ENCODE measurements at regions not wholly inside any gene's neighbourhood (a gene's known extent, or its start where the extent isn't known, plus 50 kb on each side); places are given as distances from the start of the nearest gene placed in this dataset.

DNA sequence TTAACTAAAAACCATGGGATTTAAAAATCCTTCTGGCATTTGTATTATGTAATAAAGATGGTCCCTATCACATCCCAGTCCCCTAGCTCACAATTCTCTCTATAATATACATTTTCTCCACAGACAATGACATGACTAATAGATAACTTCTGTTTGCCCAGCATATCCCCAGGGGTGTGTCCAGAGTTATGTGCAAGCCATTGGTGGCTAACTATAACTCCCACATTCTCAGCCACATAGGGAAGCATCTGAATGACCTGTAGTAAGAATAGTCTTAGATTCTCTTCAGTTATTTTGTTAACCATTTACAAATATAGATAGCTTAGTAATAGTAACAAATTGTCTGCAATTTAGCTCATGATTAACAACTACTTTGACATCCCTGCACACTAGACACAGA lies 52.2 kb upstream of the RBSN start:
- DNase-seq, result peak; percentile 30

DNA sequence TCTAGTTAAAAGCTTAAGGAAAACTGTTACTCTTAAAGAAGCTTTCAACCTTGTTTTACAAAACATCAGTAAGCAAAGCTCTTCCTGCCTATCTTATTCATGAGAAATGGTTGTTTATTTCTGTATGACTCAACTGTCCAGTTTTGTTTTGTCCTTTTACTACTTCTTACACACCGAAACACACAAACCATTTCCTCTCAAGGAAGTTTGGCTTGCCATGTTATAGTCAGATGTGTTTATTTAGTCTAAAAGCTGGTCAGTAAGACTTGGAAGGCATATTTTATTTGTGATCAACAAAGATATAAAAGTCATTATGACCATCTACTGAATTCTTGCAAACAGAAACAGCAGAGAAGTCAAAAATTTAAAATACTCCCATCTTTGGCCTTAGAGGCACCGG lies 53.2 kb upstream of the RBSN start:
- DNase-seq, result no peak

- no peak for DNase-seq
Measured at GRCh38 chr3:15153103-15153502, 52.9 kb upstream of the CAPN7 start.

GRCh38 chr3:15154326-15154725 lies 51.7 kb upstream of the CAPN7 start:
- no peak for DNase-seq

- no peak for DNase-seq
Measured at GRCh38 chr3:15155840-15156360, 50.1 kb upstream of the CAPN7 start.

All from fibroblast of skin of back (primary cell).